Mesothelial cell of epicardium (in vitro differentiated cells): ENCODE measurements at regions not wholly inside any gene's neighbourhood (a gene's known extent, or its start where the extent isn't known, plus 50 kb on each side); places are given as distances from the start of the nearest gene placed in this dataset.

Experiments used
- DNase-seq, 2 experiments: peaks; one replicate each; pipeline ENCODE4 v3.0.0; 2021; ENCODE audit warnings: low spot score in 2 of 2; ENCODE audit not compliant: unreplicated experiment in 2 of 2
- H3K27ac Mint-ChIP-seq: 2 replicates; pipeline ENCODE4 v1.8.0; 2021; ENCODE audit warnings: mixed read lengths
- H3K27me3 Mint-ChIP-seq: 2 replicates; pipeline ENCODE4 v1.8.0; 2021; ENCODE audit warnings: low read depth, mixed read lengths
- H3K36me3 Mint-ChIP-seq: 2 replicates; pipeline ENCODE4 v1.8.0; 2021; ENCODE audit warnings: mixed read lengths
- H3K4me1 Mint-ChIP-seq: 2 replicates; pipeline ENCODE4 v1.8.0; 2021; ENCODE audit warnings: mixed read lengths
- H3K4me3 Mint-ChIP-seq: 2 replicates; pipeline ENCODE4 v1.8.0; 2021; ENCODE audit warnings: mild to moderate bottlenecking, moderate library complexity, mixed read lengths
- H3K9me3 Mint-ChIP-seq: 2 replicates; pipeline ENCODE4 v1.8.0; 2021; ENCODE audit warnings: mixed read lengths
- CTCF ChIP-seq: fragments of 200-600 bp; sonication (generic); IDR thresholded peaks from one replicate; pipeline ENCODE4 v1.5.0; 2021; ENCODE audit warnings: antibody characterized with exemption; ENCODE audit not compliant: unreplicated experiment

DNA sequence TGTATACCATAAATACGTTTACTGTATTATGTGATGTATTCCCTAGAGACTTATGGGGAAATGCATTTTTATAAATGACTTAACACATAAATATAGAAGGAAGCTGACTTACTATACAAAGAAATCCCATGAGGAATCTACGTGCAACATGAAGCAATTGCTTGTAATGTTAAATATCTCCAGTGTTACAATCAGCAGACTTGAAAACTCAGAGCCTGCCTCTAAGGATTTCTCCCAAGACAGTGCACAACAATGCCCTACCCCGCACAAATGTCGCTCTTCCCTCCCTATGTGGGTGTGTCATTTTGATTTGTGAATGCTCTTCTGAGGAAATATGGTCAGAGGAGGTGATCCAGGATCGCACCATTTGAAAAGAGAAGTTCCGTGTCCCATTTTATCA is 629.0 kb downstream of the NR2F2 start:
- Mint-ChIP-seq H3K9me3 (no peaks in the 10 kb centered on the region), H3K27me3 (no peaks in the 10 kb centered on the region), H3K4me1 (no peaks in the 10 kb centered on the region), H3K27ac (no peak overlapping the region), H3K4me3 (no peak overlapping the region), H3K36me3 (no peaks in the 10 kb centered on the region)
- no peak for TF ChIP-seq CTCF
- DNase-seq = no peak

DNA sequence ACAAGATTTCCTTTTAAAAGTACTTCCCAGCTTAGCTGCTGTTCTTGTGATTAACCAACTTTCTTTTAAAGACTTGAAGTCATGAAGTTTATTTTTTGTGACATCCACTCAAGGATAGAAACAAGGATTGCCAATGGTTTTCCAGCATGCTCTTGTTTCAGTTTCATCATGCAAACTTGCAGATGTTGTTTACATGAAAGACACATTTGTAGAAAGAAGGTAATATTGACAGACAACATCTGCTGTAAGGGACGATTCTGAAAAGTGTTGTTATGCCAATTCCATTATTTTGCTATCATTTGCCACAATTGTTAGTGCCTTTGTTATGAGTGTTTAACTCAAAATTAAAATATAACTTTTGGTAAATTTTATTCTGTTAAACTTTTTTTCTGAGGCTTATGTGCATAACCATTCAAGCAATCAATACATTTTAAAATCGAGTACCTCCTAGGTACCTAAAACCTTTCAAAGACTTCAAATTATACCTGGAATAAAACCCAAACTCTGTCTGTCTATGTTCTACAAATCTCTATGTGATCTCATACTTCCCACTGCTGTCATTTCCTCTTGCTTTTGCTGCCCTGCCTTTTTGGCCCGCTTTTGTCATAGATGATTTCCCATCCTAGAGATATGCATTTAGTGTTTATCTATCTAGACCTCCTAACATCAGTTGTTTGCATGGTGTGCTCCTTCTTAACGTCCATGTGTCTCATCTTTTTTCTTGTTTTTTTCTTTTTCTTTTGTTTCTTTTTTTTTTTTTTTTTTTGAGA is 630.4 kb downstream of the NR2F2 start:
- Mint-ChIP-seq H3K4me3 (no peak overlapping the region), H3K4me1 (no peaks in the 10 kb centered on the region), H3K9me3 (no peaks in the 10 kb centered on the region), H3K36me3 (no peaks in the 10 kb centered on the region), H3K27me3 (no peaks in the 10 kb centered on the region), H3K27ac (no peak overlapping the region)
- DNase-seq = no peak
- TF ChIP-seq CTCF = no peak

DNA sequence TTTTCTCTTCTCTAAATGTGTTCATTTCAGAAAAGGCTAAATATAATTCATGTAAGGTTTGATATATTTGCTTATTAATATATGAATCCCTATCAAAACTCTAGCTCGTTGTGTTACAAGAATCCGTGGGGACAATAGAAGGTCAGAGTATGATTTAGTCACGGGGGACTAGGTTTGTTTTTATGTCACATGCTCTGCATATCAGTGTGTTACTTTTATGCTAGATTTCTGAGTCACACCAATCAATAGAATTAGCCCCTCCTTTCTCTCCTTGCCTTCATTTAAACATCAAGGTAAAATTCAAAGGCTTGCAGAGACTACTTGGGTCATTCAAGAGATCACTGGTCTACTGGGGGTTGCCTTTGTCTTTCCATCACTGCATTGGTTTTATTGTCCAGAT is 636.1 kb downstream of the NR2F2 start:
- Mint-ChIP-seq H3K27ac (no peak overlapping the region), H3K9me3 (no peaks in the 10 kb centered on the region), H3K4me1 (peaks cover 2% of the 10 kb centered on the region), H3K27me3 (no peaks in the 10 kb centered on the region), H3K4me3 (no peak overlapping the region), H3K36me3 (no peaks in the 10 kb centered on the region)
- DNase-seq = no peak
- TF ChIP-seq CTCF = no peak

DNA sequence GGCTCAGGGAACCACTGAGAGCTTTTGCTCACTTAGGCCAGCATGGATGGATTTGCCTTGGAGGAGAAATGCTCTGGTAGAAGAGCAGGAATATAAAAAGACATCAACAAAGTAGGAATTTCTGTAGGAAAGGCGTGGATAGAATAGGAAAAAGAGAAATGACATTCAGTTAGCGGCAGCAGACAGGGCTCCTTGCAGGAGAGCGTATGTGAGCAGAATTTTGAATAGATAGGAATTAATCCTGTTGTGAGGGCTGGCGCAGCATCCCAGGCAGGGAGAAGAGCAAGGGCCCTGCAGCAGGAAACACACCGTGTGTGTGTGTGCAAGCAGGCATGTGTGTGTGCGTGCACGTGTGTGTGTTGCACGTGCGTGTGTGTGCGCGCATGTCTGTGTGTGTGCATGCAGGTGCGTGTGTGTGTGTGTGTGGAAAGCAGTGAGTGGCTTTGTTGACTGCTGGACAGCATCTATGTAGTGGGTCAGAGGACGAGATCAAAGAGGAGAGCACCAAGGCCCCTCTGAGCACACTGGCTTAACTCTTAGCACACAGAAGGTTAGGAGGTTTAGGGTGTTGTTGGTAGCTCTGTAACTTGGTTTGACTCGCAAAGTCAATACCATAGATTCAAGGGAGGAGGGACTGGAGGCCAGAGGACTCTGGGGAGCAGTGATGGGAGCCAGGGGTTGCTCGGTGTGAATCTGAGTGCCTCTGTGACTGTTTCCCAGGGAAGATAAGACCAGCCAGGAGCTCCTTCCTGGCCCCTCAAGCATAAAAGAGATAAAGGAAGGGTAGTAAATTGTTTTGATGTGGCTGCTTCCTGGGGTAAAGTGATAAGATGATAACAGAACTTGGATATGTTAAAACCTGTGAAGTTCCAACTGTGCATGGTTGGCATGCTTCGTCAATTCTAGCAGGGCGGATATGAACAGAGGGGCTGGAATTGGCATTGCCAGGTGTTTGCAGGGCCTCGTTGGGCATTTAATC is 639.5 kb downstream of the NR2F2 start:
- no peaks in the 10 kb centered on the region for H3K36me3 Mint-ChIP-seq
- H3K27me3 Mint-ChIP-seq = no peaks in the 10 kb centered on the region
- peaks cover 2% of the 10 kb centered on the region for H3K4me1 Mint-ChIP-seq
- no peak for DNase-seq
- H3K9me3 Mint-ChIP-seq = no peaks in the 10 kb centered on the region
- H3K27ac Mint-ChIP-seq = no peak overlapping the region
- no peak for TF ChIP-seq CTCF
- no peak overlapping the region for H3K4me3 Mint-ChIP-seq

GRCh38 chr15:96972201-96972600 is 641.7 kb downstream of the NR2F2 start:
- Mint-ChIP-seq H3K27me3 (no peaks in the 10 kb centered on the region), H3K27ac (no peak overlapping the region)

More at GRCh38 chr15:96972201-96972600, 641.7 kb downstream of the NR2F2 start:
- DNase-seq = no peak
- Mint-ChIP-seq H3K9me3 (no peaks in the 10 kb centered on the region), H3K4me1 (peaks cover 2% of the 10 kb centered on the region), H3K36me3 (no peaks in the 10 kb centered on the region), H3K4me3 (no peak overlapping the region)
- TF ChIP-seq CTCF = no peak
